A673 (cell line): ENCODE measurements at regions not wholly inside any gene's neighbourhood (a gene's known extent, or its start where the extent isn't known, plus 50 kb on each side); places are given as distances from the start of the nearest gene placed in this dataset.

Experiments
- CTCF ChIP-seq: fragments of 300-800, 200-600 bp; sonication (generic); conservative IDR thresholded peaks from 2 replicates; pipeline ENCODE4 v1.5.1; 2017; ENCODE audit warnings: low read depth, mild to moderate bottlenecking, antibody characterized with exemption, low read length, moderate library complexity, mixed read lengths
- EZH2 ChIP-seq: fragments of 200-600 bp; sonication (generic); IDR thresholded peaks from 2 replicates; pipeline ENCODE4 v1.6.1; 2017; ENCODE audit warnings: borderline replicate concordance, low read depth, mild to moderate bottlenecking, mixed read lengths, antibody characterized with exemption, low read length; ENCODE audit not compliant: poor library complexity, severe bottlenecking

DNA sequence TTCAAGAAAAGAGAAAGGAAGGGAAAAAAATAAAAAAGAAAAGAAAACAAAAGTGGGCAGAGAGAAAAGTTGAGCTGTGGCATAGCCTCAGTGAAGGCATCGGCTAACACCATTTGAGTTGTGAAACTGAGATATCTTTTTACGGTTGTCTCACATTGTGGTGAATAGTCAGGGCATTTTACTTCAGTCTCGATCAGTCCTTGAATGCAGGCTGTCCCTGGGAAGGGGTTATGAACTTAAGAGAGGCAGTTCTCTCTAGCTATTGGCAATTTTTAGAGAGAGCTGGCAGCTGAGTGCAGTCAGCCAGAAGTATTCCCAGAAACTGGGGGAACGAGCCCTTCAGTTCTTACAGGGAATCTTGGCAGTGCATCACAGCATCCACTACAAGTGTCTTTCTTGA, 93.5 kb upstream of the SLC6A14 start:
- no peak for TF ChIP-seq CTCF
- TF ChIP-seq EZH2 = no peak
